Nephron (organoid): ENCODE measurements at regions not wholly inside any gene's neighbourhood (a gene's known extent, or its start where the extent isn't known, plus 50 kb on each side); places are given as distances from the start of the nearest gene placed in this dataset.

Experiments used
- H3K27ac Mint-ChIP-seq, 3 experiments: 2 replicates each; pipeline ENCODE4 v1.8.0; 2020; ENCODE audit warnings: mixed read lengths in 3 of 3, mild to moderate bottlenecking in 2 of 3, moderate library complexity in 1 of 3
- H3K27me3 Mint-ChIP-seq: 2 replicates; pipeline ENCODE4 v1.8.0; 2021; ENCODE audit warnings: low read depth, mild to moderate bottlenecking, moderate library complexity, mixed read lengths
- H3K36me3 Mint-ChIP-seq: 2 replicates; pipeline ENCODE4 v1.8.0; 2020; ENCODE audit warnings: low read depth, mixed read lengths
- H3K4me1 Mint-ChIP-seq: 2 replicates; pipeline ENCODE4 v1.8.0; 2020; ENCODE audit warnings: mixed read lengths
- H3K4me3 Mint-ChIP-seq, 3 experiments: 2 replicates each; pipeline ENCODE4 v1.8.0; 2020; ENCODE audit warnings: mild to moderate bottlenecking in 3 of 3, mixed read lengths in 3 of 3, moderate library complexity in 2 of 3
- H3K9me3 Mint-ChIP-seq: 2 replicates; pipeline ENCODE4 v1.8.0; 2020; ENCODE audit warnings: mixed read lengths
- CTCF ChIP-seq, 3 experiments: fragments of 200-600 bp; sonication (generic); IDR thresholded peaks; one replicate each; pipeline ENCODE4 v1.5.0; 2021; ENCODE audit warnings: antibody characterized with exemption in 3 of 3; ENCODE audit not compliant: unreplicated experiment in 3 of 3

- no peak for TF ChIP-seq CTCF (IDR thresholded peaks at IDR 0.05; ENCODE audit: unreplicated experiment in 3 of 3)
- Mint-ChIP-seq H3K4me1 (peaks cover 35% of the 10 kb centered on the region), H3K36me3 (no peaks in the 10 kb centered on the region), H3K9me3 (no peaks in the 10 kb centered on the region), H3K4me3 (no peak overlapping the region), H3K27me3 (peaks cover 10% of the 10 kb centered on the region), H3K27ac (peak overlapping the region in 1 of 3 experiments; percentile 55)
Measured at GRCh38 chr1:229002451-229002960, 267.2 kb downstream of the RHOU start.

GRCh38 chr1:229003233-229004031, 267.5 kb upstream of the RAB4A start:
- Mint-ChIP-seq H3K36me3 (no peaks in the 10 kb centered on the region), H3K27ac (peak overlapping the region in 1 of 3 experiments; percentile 33), H3K4me3 (no peak overlapping the region), H3K27me3 (peaks cover 13% of the 10 kb centered on the region), H3K4me1 (peaks cover 35% of the 10 kb centered on the region), H3K9me3 (no peaks in the 10 kb centered on the region)
- no peak for TF ChIP-seq CTCF (IDR thresholded peaks at IDR 0.05; ENCODE audit: unreplicated experiment in 3 of 3)

GRCh38 chr1:229004066-229004833, 266.7 kb upstream of the RAB4A start:
- Mint-ChIP-seq H3K27me3 (peaks cover 13% of the 10 kb centered on the region), H3K36me3 (no peaks in the 10 kb centered on the region), H3K4me3 (no peak overlapping the region), H3K4me1 (peaks cover 28% of the 10 kb centered on the region), H3K9me3 (no peaks in the 10 kb centered on the region), H3K27ac (no peak overlapping the region)
- TF ChIP-seq CTCF (IDR thresholded peaks at IDR 0.05; ENCODE audit: unreplicated experiment in 3 of 3), result no peak

GRCh38 chr1:229005097-229005496, 265.8 kb upstream of the RAB4A start:
- Mint-ChIP-seq H3K27ac (no peak overlapping the region), H3K4me1 (peaks cover 19% of the 10 kb centered on the region), H3K36me3 (no peaks in the 10 kb centered on the region), H3K9me3 (no peaks in the 10 kb centered on the region), H3K27me3 (peaks cover 13% of the 10 kb centered on the region), H3K4me3 (no peak overlapping the region)
- no peak for TF ChIP-seq CTCF (IDR thresholded peaks at IDR 0.05; ENCODE audit: unreplicated experiment in 3 of 3)

- TF ChIP-seq CTCF (IDR thresholded peaks at IDR 0.05; ENCODE audit: unreplicated experiment in 3 of 3), result no peak
- no peaks in the 10 kb centered on the region for H3K36me3 Mint-ChIP-seq
Measured at GRCh38 chr1:229005556-229005955, 265.4 kb upstream of the RAB4A start.

More at GRCh38 chr1:229005556-229005955, 265.4 kb upstream of the RAB4A start:
- H3K27me3 Mint-ChIP-seq, result peaks cover 12% of the 10 kb centered on the region
- H3K4me3 Mint-ChIP-seq, result no peak overlapping the region
- no peak overlapping the region for H3K27ac Mint-ChIP-seq
- no peaks in the 10 kb centered on the region for H3K9me3 Mint-ChIP-seq
- H3K4me1 Mint-ChIP-seq, result peaks cover 19% of the 10 kb centered on the region
